AG04450 (cell line): ENCODE measurements at regions not wholly inside any gene's neighbourhood (a gene's known extent, or its start where the extent isn't known, plus 50 kb on each side); places are given as distances from the start of the nearest gene placed in this dataset.

Source experiments
- CTCF ChIA-PET: fragments of 300-600, 350-600 bp; formaldehyde crosslinking; extraction: SDS; loops from one replicate; lab custom pipeline; 2022; ENCODE audit warnings: antibody characterized with exemption, inconsistent platforms; lab: Charles Lee
- POLR2A ChIA-PET: fragments of 350-600 bp; formaldehyde crosslinking; extraction: SDS; loops from one replicate; lab custom pipeline; 2021; ENCODE audit warnings: antibody characterized with exemption, inconsistent platforms; lab: Yijun Ruan, JAX
- DNase-seq: peaks from one replicate; pipeline ENCODE4 v3.0.0-alpha.2; 2011; ENCODE audit warnings: low read depth, low spot score
- H3K27ac ChIP-seq: one replicate; pipeline ENCODE4 v1.5.1; 2012; ENCODE audit warnings: low read depth, low read length, control low read depth
- H3K27me3 ChIP-seq: one replicate; pipeline ENCODE4 v1.6.0; 2012; ENCODE audit warnings: low read length; ENCODE audit not compliant: control insufficient read depth, insufficient read depth
- H3K4me3 ChIP-seq: 2 replicates; pipeline ENCODE4 v1.5.1; 2011; ENCODE audit warnings: mild to moderate bottlenecking, low read depth, low read length, control low read depth
- H3K9me3 ChIP-seq: 2 replicates; pipeline ENCODE4 v1.5.1; 2012; ENCODE audit warnings: low read length; ENCODE audit not compliant: control insufficient read depth, insufficient read depth
- CTCF ChIP-seq: IDR thresholded peaks from 2 replicates; pipeline ENCODE4 v1.5.1; 2011; ENCODE audit warnings: low read depth, low read length, control low read depth, inconsistent platforms

GRCh38 chr13:44726778-44727177 lies 150.6 kb upstream of the TSC22D1 start:
- H3K9me3 ChIP-seq, result no peaks in the 10 kb centered on the region
- ChIA-PET CTCF (interaction anchor here (1.4 kb wide), 1 partner anchor 243 kb away, joined by 5 read pairs; no protein-coding TSS in a partner anchor), POLR2A (interaction anchor here (0.9 to 2.2 kb wide), 3 partner anchors 13 to 152 kb away, joined by 4 to 11 read pairs (median 4); no protein-coding TSS in a partner anchor)
- H3K4me3 ChIP-seq, result no peak overlapping the region
- no peak for DNase-seq
- TF ChIP-seq CTCF, result no peak
- peak overlapping the region; percentile 85 for H3K27ac ChIP-seq
- no peaks in the 10 kb centered on the region for H3K27me3 ChIP-seq

GRCh38 chr13:44726214-44726613 lies 150.1 kb upstream of the TSC22D1 start:
- H3K4me3 ChIP-seq, result no peak overlapping the region
- TF ChIP-seq CTCF, result no peak
- no peaks in the 10 kb centered on the region for H3K27me3 ChIP-seq
- no peaks in the 10 kb centered on the region for H3K9me3 ChIP-seq
- ChIA-PET CTCF (interaction anchor here (0.7 to 1.4 kb wide), 2 partner anchors 172 to 242 kb away, joined by 3 to 5 read pairs; no protein-coding TSS in a partner anchor), POLR2A (interaction anchor here (0.9 to 2.2 kb wide), 3 partner anchors 12 to 151 kb away, joined by 4 to 11 read pairs (median 4); no protein-coding TSS in a partner anchor)
- peak; percentile 81 for DNase-seq
- peak overlapping the region; percentile 85 for H3K27ac ChIP-seq

GRCh38 chr13:44719857-44720671 lies 143.9 kb upstream of the TSC22D1 start:
- peak; percentile 30 for DNase-seq
- Histone ChIP-seq H3K4me3 (no peak overlapping the region), H3K9me3 (no peaks in the 10 kb centered on the region), H3K27me3 (no peaks in the 10 kb centered on the region), H3K27ac (peak overlapping the region; percentile 67)
- no peak for TF ChIP-seq CTCF
- ChIA-PET CTCF (no interaction called here), POLR2A (no interaction called here)

- DNase-seq, result no peak
- POLR2A ChIA-PET, result no interaction called here
- Histone ChIP-seq H3K27me3 (no peaks in the 10 kb centered on the region), H3K9me3 (no peaks in the 10 kb centered on the region), H3K4me3 (no peak overlapping the region), H3K27ac (no peak overlapping the region)
- CTCF ChIA-PET, result no interaction called here
- no peak for TF ChIP-seq CTCF
These were observed 142.3 kb upstream of the TSC22D1 start for GRCh38 chr13:44718467-44718866.
